Mesothelial cell of epicardium (in vitro differentiated cells): ENCODE measurements at regions not wholly inside any gene's neighbourhood (a gene's known extent, or its start where the extent isn't known, plus 50 kb on each side); places are given as distances from the start of the nearest gene placed in this dataset.
"Not testable (repeated sequence)": the region's sequence is repeated elsewhere in the genome, so short reads cannot be mapped to it uniquely, and the experiment has no call there.

Experiments used
- DNase-seq, 2 experiments: peaks; one replicate each; pipeline ENCODE4 v3.0.0; 2021; ENCODE audit warnings: low spot score in 2 of 2; ENCODE audit not compliant: unreplicated experiment in 2 of 2
- H3K27ac Mint-ChIP-seq: 2 replicates; pipeline ENCODE4 v1.8.0; 2021; ENCODE audit warnings: mixed read lengths
- H3K27me3 Mint-ChIP-seq: 2 replicates; pipeline ENCODE4 v1.8.0; 2021; ENCODE audit warnings: low read depth, mixed read lengths
- H3K36me3 Mint-ChIP-seq: 2 replicates; pipeline ENCODE4 v1.8.0; 2021; ENCODE audit warnings: mixed read lengths
- H3K4me1 Mint-ChIP-seq: 2 replicates; pipeline ENCODE4 v1.8.0; 2021; ENCODE audit warnings: mixed read lengths
- H3K4me3 Mint-ChIP-seq: 2 replicates; pipeline ENCODE4 v1.8.0; 2021; ENCODE audit warnings: mild to moderate bottlenecking, moderate library complexity, mixed read lengths
- H3K9me3 Mint-ChIP-seq: 2 replicates; pipeline ENCODE4 v1.8.0; 2021; ENCODE audit warnings: mixed read lengths
- TF ChIP-seq, protein P1 (sequence below): fragments of 200-600 bp; sonication (generic); IDR thresholded peaks from one replicate; pipeline ENCODE4 v1.5.0; 2021; ENCODE audit warnings: antibody characterized with exemption; ENCODE audit not compliant: unreplicated experiment

- no peak for DNase-seq
- peaks cover 6% of the 10 kb centered on the region for H3K9me3 Mint-ChIP-seq
- H3K4me1 Mint-ChIP-seq = peaks cover 7% of the 10 kb centered on the region
- peaks cover 2% of the 10 kb centered on the region for H3K27me3 Mint-ChIP-seq
- no peak overlapping the region for H3K4me3 Mint-ChIP-seq
- H3K27ac Mint-ChIP-seq = no peak overlapping the region
- TF ChIP-seq, protein P1, sequence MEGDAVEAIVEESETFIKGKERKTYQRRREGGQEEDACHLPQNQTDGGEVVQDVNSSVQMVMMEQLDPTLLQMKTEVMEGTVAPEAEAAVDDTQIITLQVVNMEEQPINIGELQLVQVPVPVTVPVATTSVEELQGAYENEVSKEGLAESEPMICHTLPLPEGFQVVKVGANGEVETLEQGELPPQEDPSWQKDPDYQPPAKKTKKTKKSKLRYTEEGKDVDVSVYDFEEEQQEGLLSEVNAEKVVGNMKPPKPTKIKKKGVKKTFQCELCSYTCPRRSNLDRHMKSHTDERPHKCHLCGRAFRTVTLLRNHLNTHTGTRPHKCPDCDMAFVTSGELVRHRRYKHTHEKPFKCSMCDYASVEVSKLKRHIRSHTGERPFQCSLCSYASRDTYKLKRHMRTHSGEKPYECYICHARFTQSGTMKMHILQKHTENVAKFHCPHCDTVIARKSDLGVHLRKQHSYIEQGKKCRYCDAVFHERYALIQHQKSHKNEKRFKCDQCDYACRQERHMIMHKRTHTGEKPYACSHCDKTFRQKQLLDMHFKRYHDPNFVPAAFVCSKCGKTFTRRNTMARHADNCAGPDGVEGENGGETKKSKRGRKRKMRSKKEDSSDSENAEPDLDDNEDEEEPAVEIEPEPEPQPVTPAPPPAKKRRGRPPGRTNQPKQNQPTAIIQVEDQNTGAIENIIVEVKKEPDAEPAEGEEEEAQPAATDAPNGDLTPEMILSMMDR = no peak
- peaks cover 3% of the 10 kb centered on the region for H3K36me3 Mint-ChIP-seq
Observed at GRCh38 chr3:182644013-182644412, 149.3 kb upstream of the ATP11B start.

DNA sequence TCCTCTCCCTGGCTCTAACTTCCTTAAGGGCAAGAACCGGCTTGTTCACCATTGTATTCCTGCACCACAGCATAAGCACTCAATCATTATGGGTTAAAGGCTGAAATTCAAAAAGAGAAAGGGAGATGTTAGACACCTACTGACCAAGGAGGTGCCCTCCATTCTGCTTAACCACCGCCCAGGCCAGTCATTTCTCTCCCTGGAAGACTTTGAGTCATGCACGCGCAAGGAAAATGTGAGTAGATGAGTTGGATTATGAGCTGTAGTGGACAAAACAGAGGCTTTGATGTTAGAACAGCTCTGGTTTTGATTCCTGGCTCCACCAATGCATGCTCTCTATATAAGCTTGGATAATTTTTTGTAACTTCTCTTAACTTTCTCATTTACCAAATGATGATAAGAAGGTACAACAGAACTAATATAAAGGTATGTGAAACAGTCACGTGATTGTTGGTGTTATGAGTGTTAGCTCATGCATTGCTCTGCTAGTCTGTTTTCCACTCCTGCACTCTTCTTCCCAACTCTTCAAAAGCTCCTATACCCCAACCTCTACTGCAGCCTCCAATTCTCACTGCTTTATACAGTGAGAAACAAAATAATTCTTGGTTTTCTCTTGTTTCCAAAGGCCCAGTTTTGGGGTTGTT, 148.4 kb upstream of the ATP11B start:
- peaks cover 7% of the 10 kb centered on the region for H3K4me1 Mint-ChIP-seq
- H3K9me3 Mint-ChIP-seq = peaks cover 6% of the 10 kb centered on the region
- H3K4me3 Mint-ChIP-seq = no peak overlapping the region
- H3K27ac Mint-ChIP-seq = no peak overlapping the region
- TF ChIP-seq, protein P1 = no peak
- no peak for DNase-seq
- peaks cover 3% of the 10 kb centered on the region for H3K36me3 Mint-ChIP-seq
- H3K27me3 Mint-ChIP-seq = peaks cover 2% of the 10 kb centered on the region

- H3K9me3 Mint-ChIP-seq = peaks cover 10% of the 10 kb centered on the region
- TF ChIP-seq, protein P1 = no peak
- no peak for DNase-seq
- no peaks in the 10 kb centered on the region for H3K27me3 Mint-ChIP-seq
- H3K36me3 Mint-ChIP-seq = no peaks in the 10 kb centered on the region
- no peak overlapping the region for H3K4me3 Mint-ChIP-seq
- no peak overlapping the region for H3K27ac Mint-ChIP-seq
- H3K4me1 Mint-ChIP-seq = no peaks in the 10 kb centered on the region
Observed at GRCh38 chr3:182650568-182651128, 142.7 kb upstream of the ATP11B start.

DNA sequence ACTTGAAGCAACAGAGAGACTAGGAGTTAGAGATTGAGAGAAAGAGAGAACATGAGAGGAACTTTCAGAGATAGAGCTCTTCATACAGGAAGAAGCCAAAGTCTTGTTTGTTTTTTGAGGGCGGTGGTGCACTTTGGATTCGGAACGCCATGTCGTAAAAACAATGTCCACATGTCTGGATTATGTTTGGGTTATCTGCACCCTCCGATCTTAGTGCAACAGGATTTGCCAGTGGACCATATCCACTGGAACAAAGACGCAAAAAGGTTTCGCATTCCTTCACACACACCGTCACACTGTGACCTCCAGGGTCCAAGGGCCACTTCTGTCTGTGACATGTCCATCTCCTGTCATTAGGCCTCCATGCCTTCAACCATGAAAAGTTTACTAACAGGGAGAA, 141.8 kb upstream of the ATP11B start:
- TF ChIP-seq, protein P1 = no peak
- no peaks in the 10 kb centered on the region for H3K4me1 Mint-ChIP-seq
- no peak overlapping the region for H3K27ac Mint-ChIP-seq
- DNase-seq = no peak
- peaks cover 13% of the 10 kb centered on the region for H3K9me3 Mint-ChIP-seq
- no peak overlapping the region for H3K4me3 Mint-ChIP-seq
- no peaks in the 10 kb centered on the region for H3K36me3 Mint-ChIP-seq
- no peaks in the 10 kb centered on the region for H3K27me3 Mint-ChIP-seq

DNA sequence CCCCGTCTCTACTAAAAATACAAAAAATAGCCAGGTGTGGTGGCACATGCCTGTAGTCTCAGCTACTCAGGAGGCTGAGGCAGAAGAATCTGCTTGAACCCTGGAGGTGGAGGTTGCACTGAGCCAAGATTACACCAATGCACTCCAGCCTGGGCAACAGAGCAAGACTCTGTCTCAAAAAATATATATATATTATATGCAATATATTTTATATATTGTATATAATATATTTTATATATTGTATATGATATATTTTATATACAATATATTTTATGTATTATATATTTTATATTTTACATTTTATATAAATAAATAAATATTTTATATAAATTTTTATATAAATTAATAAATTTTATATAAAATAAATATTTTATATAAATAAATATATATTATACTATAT, 140.2 kb upstream of the ATP11B start:
- not testable (repeated sequence) for H3K4me3 Mint-ChIP-seq

GRCh38 chr3:182668541-182668940, 124.8 kb upstream of the ATP11B start:
- Mint-ChIP-seq H3K27ac (no peak overlapping the region), H3K9me3 (peaks cover 5% of the 10 kb centered on the region), H3K4me1 (peaks cover 3% of the 10 kb centered on the region), H3K27me3 (peaks cover 35% of the 10 kb centered on the region), H3K4me3 (no peak overlapping the region), H3K36me3 (no peaks in the 10 kb centered on the region)
- no peak for DNase-seq
- TF ChIP-seq, protein P1 = no peak

More for the DNA sequence above, 140.2 kb upstream of the ATP11B start:
- not testable (repeated sequence) for H3K27ac Mint-ChIP-seq, DNase-seq, H3K27me3 Mint-ChIP-seq, H3K4me1 Mint-ChIP-seq, H3K36me3 Mint-ChIP-seq
- H3K9me3 Mint-ChIP-seq = peaks cover 13% of the 10 kb centered on the region
